ENCODE measurements at regions not wholly inside any gene's neighbourhood (a gene's known extent, or its start where the extent isn't known, plus 50 kb on each side); places are given as distances from the start of the nearest gene placed in this dataset.
A peak's percentile ranks its signal among the peaks of the same experiment; 100 is the strongest.
"Not testable (repeated sequence)": the region's sequence is repeated elsewhere in the genome, so short reads cannot be mapped to it uniquely, and the experiment has no call there.

- no peak for DNase-seq (ENCODE audit: low read depth in 2 of 2)
Observed at GRCh38 chr13:105735281-105735680, 800.2 kb downstream of the EFNB2 start.

- DNase-seq (ENCODE audit: low read depth in 2 of 2) = no peak
Observed at GRCh38 chr13:105732806-105733529, 802.5 kb downstream of the EFNB2 start.

GRCh38 chr13:105725887-105726286 lies 809.6 kb downstream of the EFNB2 start:
- DNase-seq (ENCODE audit: low read depth in 2 of 2) = no peak

- DNase-seq (ENCODE audit: low read depth in 2 of 2) = peak in 1 of 2 donors; percentile 47
Observed at GRCh38 chr13:105721016-105721415, 814.4 kb downstream of the EFNB2 start.

- DNase-seq (ENCODE audit: low read depth in 2 of 2) = no peak
Observed at GRCh38 chr13:105719859-105720258, 815.6 kb downstream of the EFNB2 start.

GRCh38 chr13:105709181-105709580 lies 826.3 kb downstream of the EFNB2 start:
- DNase-seq (ENCODE audit: low read depth in 2 of 2) = no peak

- no peak for DNase-seq (ENCODE audit: low read depth in 2 of 2)
Observed at GRCh38 chr13:105703843-105704242, 831.6 kb downstream of the EFNB2 start.

- DNase-seq (ENCODE audit: low read depth in 2 of 2) = no peak
Observed at GRCh38 chr13:105702441-105702840, 833.0 kb downstream of the EFNB2 start.

GRCh38 chr13:105692769-105693168 lies 842.7 kb downstream of the EFNB2 start:
- DNase-seq (ENCODE audit: low read depth in 2 of 2) = no peak

- no peak for DNase-seq (ENCODE audit: low read depth in 2 of 2)
Observed at GRCh38 chr13:105684216-105684615, 851.2 kb downstream of the EFNB2 start.

GRCh38 chr13:105679838-105680237 lies 855.6 kb downstream of the EFNB2 start:
- DNase-seq (ENCODE audit: low read depth in 2 of 2) = no peak

GRCh38 chr13:105678072-105678471 lies 857.4 kb downstream of the EFNB2 start:
- no peak for DNase-seq (ENCODE audit: low read depth in 2 of 2)

- no peak for DNase-seq (ENCODE audit: low read depth in 2 of 2)
Observed at GRCh38 chr13:105672881-105673280, 862.6 kb downstream of the EFNB2 start.

GRCh38 chr13:105671131-105671530 lies 864.3 kb downstream of the EFNB2 start:
- not testable (repeated sequence) for DNase-seq (ENCODE audit: low read depth in 2 of 2)

GRCh38 chr13:105670179-105670990 lies 865.1 kb downstream of the EFNB2 start:
- no peak for DNase-seq (ENCODE audit: low read depth in 2 of 2)

- no peak for DNase-seq (ENCODE audit: low read depth in 2 of 2)
Observed at GRCh38 chr13:105665284-105665683, 870.2 kb downstream of the EFNB2 start.

GRCh38 chr13:105663182-105663581 lies 872.3 kb downstream of the EFNB2 start:
- no peak for DNase-seq (ENCODE audit: low read depth in 2 of 2)

- no peak for DNase-seq (ENCODE audit: low read depth in 2 of 2)
Observed at GRCh38 chr13:105660561-105660960, 874.9 kb downstream of the EFNB2 start.

GRCh38 chr13:105658431-105658830 lies 877.0 kb downstream of the EFNB2 start:
- DNase-seq (ENCODE audit: low read depth in 2 of 2) = no peak

GRCh38 chr13:105655046-105655445 lies 880.4 kb downstream of the EFNB2 start:
- no peak for DNase-seq (ENCODE audit: low read depth in 2 of 2)

- DNase-seq (ENCODE audit: low read depth in 2 of 2) = no peak
Observed at GRCh38 chr13:105643966-105644365, 891.5 kb downstream of the EFNB2 start.

GRCh38 chr13:105642511-105642958 lies 892.9 kb downstream of the EFNB2 start:
- no peak for DNase-seq (ENCODE audit: low read depth in 2 of 2)

- DNase-seq (ENCODE audit: low read depth in 2 of 2) = no peak
Observed at GRCh38 chr13:105641121-105641520, 894.3 kb downstream of the EFNB2 start.
